HG03558 (cell line): ENCODE measurements at regions not wholly inside any gene's neighbourhood (a gene's known extent, or its start where the extent isn't known, plus 50 kb on each side); places are given as distances from the start of the nearest gene placed in this dataset.

Source experiments
- ATAC-seq: cut with Tn5 transposase; IDR thresholded peaks from one replicate; pipeline ENCODE4 v1.9.1; 2021; ENCODE audit warnings: moderate number of reproducible peaks; ENCODE audit not compliant: unreplicated experiment; ENCODE audit errors: extremely low read depth

- ATAC-seq, result no peak
Measured at GRCh38 chr4:105088110-105088879, 58.4 kb upstream of the TET2 start.

GRCh38 chr4:105092356-105092755 is 54.3 kb upstream of the TET2 start:
- no peak for ATAC-seq

DNA sequence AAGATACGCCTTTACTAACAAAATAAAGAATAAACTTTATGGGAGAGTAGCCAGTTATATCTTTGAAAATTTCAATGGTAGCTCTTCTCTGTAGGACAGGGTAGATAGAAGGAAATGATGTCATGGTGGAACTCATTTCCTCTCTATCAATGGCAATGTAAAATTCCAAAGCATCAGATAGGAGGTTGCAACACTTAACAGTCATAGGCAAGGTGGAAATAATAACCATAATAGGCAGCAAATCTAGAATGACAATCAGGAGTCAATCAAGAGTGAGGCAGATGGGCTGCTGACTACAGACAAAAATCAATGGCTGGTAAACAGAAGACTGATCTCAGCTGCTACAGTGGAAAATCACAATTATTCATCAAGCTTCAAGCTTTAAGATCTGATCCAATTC is 53.9 kb upstream of the TET2 start:
- no peak for ATAC-seq

GRCh38 chr4:105093975-105094374 is 52.7 kb upstream of the TET2 start:
- ATAC-seq, result no peak
